Body of pancreas (tissue), 4 donors: ENCODE measurements at regions not wholly inside any gene's neighbourhood (a gene's known extent, or its start where the extent isn't known, plus 50 kb on each side); places are given as distances from the start of the nearest gene placed in this dataset.

ENCODE experiments used
- ATAC-seq: fragments of 150-250 bp; one replicate; pipeline ENCODE4 v1.9.1; 2016
- DNase-seq, 4 donors: peaks; one replicate each; pipeline ENCODE4 v3.0.0-alpha.2; 2019
- H3K27ac ChIP-seq, 4 donors: fragments of 200-600 bp; sonication (generic); 1 replicate in 3 of 4; 2 replicates in 1 of 4; pipeline versions ENCODE4 v1.5.1 to v1.6.1; 2016 to 2019; ENCODE audit warnings: mild to moderate bottlenecking in 1 of 4, mixed read lengths in 1 of 4, moderate library complexity in 1 of 4
- H3K27me3 ChIP-seq, 2 donors: fragments of 200-600 bp; sonication (generic); one replicate each; pipeline ENCODE4 v1.6.0; 2016; ENCODE audit warnings: mild to moderate bottlenecking in 1 of 2
- H3K36me3 ChIP-seq, 2 donors: fragments of 200-600 bp; sonication (generic); replicated peaks in 1 of 2; 2 replicates each; pipeline ENCODE4 v1.5.1; 2016; ENCODE audit warnings: low read depth in 2 of 2; ENCODE audit not compliant: insufficient read depth in 1 of 2
- H3K4me1 ChIP-seq: fragments of 200-600 bp; sonication (generic); one replicate; pipeline ENCODE4 v1.6.0; 2016
- H3K4me3 ChIP-seq, 2 donors: fragments of 200-600 bp; sonication (generic); 1 replicate in 1 of 2; 2 replicates in 1 of 2; pipeline ENCODE4 v1.5.1; 2016 to 2019
- H3K9me3 ChIP-seq, 3 donors: fragments of 200-600 bp; sonication (generic); 1 replicate in 2 of 3; 2 replicates in 1 of 3; pipeline ENCODE4 v1.5.1; 2016
- CTCF ChIP-seq, 7 experiments: fragments of 450-650 bp in 4 of 7; fragments of 200-600 bp in 3 of 7; sonication (generic) in 3 of 7; IDR thresholded peaks; one replicate each; pipeline ENCODE4 v1.5.1; 2016 to 2019; ENCODE audit warnings: antibody characterized with exemption in 7 of 7
- POLR2A ChIP-seq, 3 donors: fragments of 450-650 bp; IDR thresholded peaks; one replicate each; pipeline ENCODE4 v1.6.1; 2016; ENCODE audit warnings: antibody characterized with exemption in 3 of 3, mild to moderate bottlenecking in 2 of 3
- WGBS, 2 donors: methylation state at CpG; one replicate each; pipeline ENCODE4 v1.1.5; 2017; 5-methylcytosine and 5-hydroxymethylcytosine counted together
- intact Hi-C: fragments of 100-400 bp; cut with DNase I; formaldehyde crosslinking; loops from one replicate; pipeline ENCODE4 v1.15.1; 2023

DNA sequence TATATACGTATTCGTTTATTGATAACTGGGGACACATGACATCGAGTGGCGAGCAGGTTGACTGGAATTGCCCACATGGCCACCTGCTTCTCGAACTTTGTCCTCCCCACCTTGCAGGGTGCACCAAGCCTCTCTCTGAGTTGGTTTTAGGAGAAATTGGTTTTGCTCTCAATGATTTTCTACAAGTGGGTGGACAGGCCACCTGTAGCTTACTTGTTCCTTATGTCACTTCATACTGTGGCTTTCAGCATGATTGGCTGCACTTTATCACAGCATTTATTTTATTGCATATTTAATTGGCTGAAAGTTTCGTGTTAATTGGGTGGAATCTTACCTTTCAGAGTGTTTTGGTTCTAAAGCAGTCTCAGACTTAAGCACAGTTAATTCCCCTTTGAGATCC, 215.6 kb upstream of the SHH start:
- ATAC-seq, result no peak
- Histone ChIP-seq H3K27ac (no peak overlapping the region), H3K4me3 (no peak overlapping the region), H3K36me3 (no peaks in the 10 kb centered on the region), H3K9me3 (no peaks in the 10 kb centered on the region), H3K27me3 (no peaks in the 10 kb centered on the region), H3K4me1 (no peaks in the 10 kb centered on the region)
- TF ChIP-seq POLR2A (IDR thresholded peaks at IDR 0.05), result no peak
- 40 to 48% methylated on average over 6 of the region's 6 CpGs for WGBS, 2 donors
- intact Hi-C loops, result no loop called here
- no peak for DNase-seq

GRCh38 chr7:156026603-156027002, 214.3 kb upstream of the SHH start:
- WGBS, 2 donors, result 73 to 77% methylated on average over 12 of the region's 12 CpGs
- TF ChIP-seq POLR2A (IDR thresholded peaks at IDR 0.05), result no peak
- TF ChIP-seq CTCF (IDR thresholded peaks at IDR 0.05), result no peak
- H3K27ac ChIP-seq, result no peak overlapping the region
- H3K4me1 ChIP-seq, result no peaks in the 10 kb centered on the region
- intact Hi-C loops, result no loop called here
- no peaks in the 10 kb centered on the region for H3K27me3 ChIP-seq
- ATAC-seq (no peak), DNase-seq (no peak)
- no peak overlapping the region for H3K4me3 ChIP-seq
- H3K9me3 ChIP-seq, result no peaks in the 10 kb centered on the region
- H3K36me3 ChIP-seq, result no peaks in the 10 kb centered on the region

- DNase-seq (no peak), ATAC-seq (no peak)
- Histone ChIP-seq H3K27me3 (no peaks in the 10 kb centered on the region), H3K4me3 (no peak overlapping the region), H3K9me3 (no peaks in the 10 kb centered on the region), H3K36me3 (no peaks in the 10 kb centered on the region), H3K27ac (no peak overlapping the region), H3K4me1 (no peaks in the 10 kb centered on the region)
- WGBS, 2 donors, result 68 to 78% methylated on average over 10 of the region's 10 CpGs
- TF ChIP-seq POLR2A (IDR thresholded peaks at IDR 0.05), result no peak
- TF ChIP-seq CTCF (IDR thresholded peaks at IDR 0.05), result no peak
- intact Hi-C loops, result no loop called here
Measured at GRCh38 chr7:156026076-156026600, 213.9 kb upstream of the SHH start.

GRCh38 chr7:156025675-156026074, 213.4 kb upstream of the SHH start:
- intact Hi-C loops, result no loop called here
- Histone ChIP-seq H3K36me3 (no peaks in the 10 kb centered on the region), H3K9me3 (no peaks in the 10 kb centered on the region), H3K27ac (no peak overlapping the region), H3K4me1 (no peaks in the 10 kb centered on the region), H3K4me3 (no peak overlapping the region), H3K27me3 (no peaks in the 10 kb centered on the region)
- ATAC-seq (no peak), DNase-seq (no peak)
- TF ChIP-seq POLR2A (IDR thresholded peaks at IDR 0.05), result no peak
- no peak for TF ChIP-seq CTCF (IDR thresholded peaks at IDR 0.05)
- 46 to 60% methylated on average over 6 of the region's 6 CpGs for WGBS, 2 donors

GRCh38 chr7:156024201-156024600, 211.9 kb upstream of the SHH start:
- no peak overlapping the region for H3K4me3 ChIP-seq
- no peaks in the 10 kb centered on the region for H3K4me1 ChIP-seq
- intact Hi-C loops, result no loop called here
- H3K36me3 ChIP-seq, result no peaks in the 10 kb centered on the region
- TF ChIP-seq CTCF (IDR thresholded peaks at IDR 0.05) (no peak), POLR2A (IDR thresholded peaks at IDR 0.05) (no peak)
- H3K27ac ChIP-seq, result no peak overlapping the region
- 84 to 86% methylated on average over 7 of the region's 7 CpGs for WGBS, 2 donors
- ATAC-seq (no peak), DNase-seq (no peak)
- H3K9me3 ChIP-seq, result no peaks in the 10 kb centered on the region
- H3K27me3 ChIP-seq, result no peaks in the 10 kb centered on the region
